ENCODE measurements at regions not wholly inside any gene's neighbourhood (a gene's known extent, or its start where the extent isn't known, plus 50 kb on each side); places are given as distances from the start of the nearest gene placed in this dataset.

DNA sequence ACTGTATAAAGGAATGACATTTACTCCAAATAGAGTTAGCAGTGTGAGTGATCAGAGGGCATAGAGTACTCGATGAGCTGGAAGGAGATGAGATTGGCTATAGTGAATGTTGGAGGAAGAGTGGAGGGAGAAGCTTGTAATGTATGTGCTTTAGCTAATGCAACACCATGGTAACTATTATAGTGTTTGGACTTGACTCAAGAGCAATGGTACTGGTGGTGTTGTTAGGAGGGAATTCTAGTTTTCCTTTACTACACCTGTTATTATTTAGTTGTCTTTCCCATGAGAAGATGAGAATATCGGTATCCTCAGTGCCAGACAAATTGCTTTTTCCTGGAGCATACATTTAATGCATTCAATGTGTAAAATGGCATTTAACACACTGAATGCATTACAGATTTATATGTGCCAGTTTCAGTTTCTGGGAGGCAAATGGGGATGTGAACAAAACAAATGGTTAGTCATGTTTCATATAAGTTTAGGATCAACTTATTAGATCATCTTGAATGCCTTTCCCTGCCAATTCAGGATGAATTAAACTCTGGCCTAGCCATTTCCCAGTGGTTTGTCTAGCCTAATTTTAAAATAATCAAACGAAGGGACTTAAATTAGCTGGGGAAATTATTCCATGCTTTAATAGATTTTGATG lies 291.1 kb upstream of the ADAMTS5 start:
- Histone ChIP-seq H4K20me1 (ENCODE audit: control insufficient read depth, insufficient read depth, low read depth, low read length) (no peaks in the 10 kb centered on the region), H3K4me1 (ENCODE audit: control insufficient read depth, low read length) (no peaks in the 10 kb centered on the region), H3K9me3 (ENCODE audit: control insufficient read depth, insufficient read depth, low read length) (peaks cover 5% of the 10 kb centered on the region; the same call in 1 of the 2 replicates), H3K9me2 (replicated peaks; ENCODE audit: control insufficient read depth, low read length) (no peaks in the 10 kb centered on the region), H3F3A (ENCODE audit: control insufficient read depth, insufficient read depth) (no peaks in the 10 kb centered on the region), H3K79me2 (ENCODE audit: control insufficient read depth, low read length) (no peaks in the 10 kb centered on the region), H3K36me3 (ENCODE audit: control insufficient read depth, low read length) (no peaks in the 10 kb centered on the region), H3K27ac (ENCODE audit: low read depth, low read length) (no peak overlapping the region), H3K4me3 (ENCODE audit: low read length) (no peak overlapping the region), H3K4me2 (ENCODE audit: low read length) (no peak overlapping the region), H3K27me3 (ENCODE audit: control insufficient read depth, low read length) (no peaks in the 10 kb centered on the region)
- TF ChIP-seq, protein P1, sequence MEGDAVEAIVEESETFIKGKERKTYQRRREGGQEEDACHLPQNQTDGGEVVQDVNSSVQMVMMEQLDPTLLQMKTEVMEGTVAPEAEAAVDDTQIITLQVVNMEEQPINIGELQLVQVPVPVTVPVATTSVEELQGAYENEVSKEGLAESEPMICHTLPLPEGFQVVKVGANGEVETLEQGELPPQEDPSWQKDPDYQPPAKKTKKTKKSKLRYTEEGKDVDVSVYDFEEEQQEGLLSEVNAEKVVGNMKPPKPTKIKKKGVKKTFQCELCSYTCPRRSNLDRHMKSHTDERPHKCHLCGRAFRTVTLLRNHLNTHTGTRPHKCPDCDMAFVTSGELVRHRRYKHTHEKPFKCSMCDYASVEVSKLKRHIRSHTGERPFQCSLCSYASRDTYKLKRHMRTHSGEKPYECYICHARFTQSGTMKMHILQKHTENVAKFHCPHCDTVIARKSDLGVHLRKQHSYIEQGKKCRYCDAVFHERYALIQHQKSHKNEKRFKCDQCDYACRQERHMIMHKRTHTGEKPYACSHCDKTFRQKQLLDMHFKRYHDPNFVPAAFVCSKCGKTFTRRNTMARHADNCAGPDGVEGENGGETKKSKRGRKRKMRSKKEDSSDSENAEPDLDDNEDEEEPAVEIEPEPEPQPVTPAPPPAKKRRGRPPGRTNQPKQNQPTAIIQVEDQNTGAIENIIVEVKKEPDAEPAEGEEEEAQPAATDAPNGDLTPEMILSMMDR (IDR thresholded peaks at IDR 0.05; ENCODE audit: low read depth, low read length, poor library complexity, severe bottlenecking) = no peak
- no peak for TF ChIP-seq EZH2phosphoT487 (IDR thresholded peaks at IDR 0.05; ENCODE audit: borderline replicate concordance, low read length)

- H3K4me3 ChIP-seq (ENCODE audit: low read length) = no peak overlapping the region
Observed at GRCh38 chr21:27257226-27257625, 290.3 kb upstream of the ADAMTS5 start.

DNA sequence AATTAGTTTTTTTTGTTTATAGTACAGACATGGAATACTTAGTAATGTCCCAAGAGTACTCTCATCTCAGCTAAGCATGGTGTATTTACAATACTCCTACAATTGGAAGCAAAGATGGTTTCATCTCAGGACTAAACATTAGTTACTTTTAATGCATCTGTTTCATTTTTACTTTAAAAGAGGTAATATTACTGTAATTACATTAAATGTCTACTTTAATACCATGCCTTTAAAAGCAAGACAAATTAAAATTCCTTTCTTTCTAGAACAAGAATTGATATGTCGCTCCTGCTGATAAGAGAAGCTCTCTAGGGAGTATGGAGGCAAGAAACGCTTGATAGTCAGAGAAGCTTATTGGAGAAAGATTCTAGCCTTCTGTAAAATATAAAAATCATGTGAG lies 284.9 kb upstream of the ADAMTS5 start:
- TF ChIP-seq, protein P1 (IDR thresholded peaks at IDR 0.05; ENCODE audit: low read depth, low read length, poor library complexity, severe bottlenecking) = no peak
- no peak for TF ChIP-seq EZH2phosphoT487 (IDR thresholded peaks at IDR 0.05; ENCODE audit: borderline replicate concordance, low read length)
- H3K27me3 ChIP-seq (ENCODE audit: control insufficient read depth, low read length) = no peaks in the 10 kb centered on the region
- no peak overlapping the region for H3K4me3 ChIP-seq (ENCODE audit: low read length)
- H3K79me2 ChIP-seq (ENCODE audit: control insufficient read depth, low read length) = no peaks in the 10 kb centered on the region
- no peaks in the 10 kb centered on the region for H3K36me3 ChIP-seq (ENCODE audit: control insufficient read depth, low read length)
- no peaks in the 10 kb centered on the region for H3K9me2 ChIP-seq (replicated peaks; ENCODE audit: control insufficient read depth, low read length)
- H3K4me2 ChIP-seq (ENCODE audit: low read length) = no peak overlapping the region
- no peak overlapping the region for H3K27ac ChIP-seq (ENCODE audit: low read depth, low read length)
- no peaks in the 10 kb centered on the region for H3F3A ChIP-seq (ENCODE audit: control insufficient read depth, insufficient read depth)
- no peaks in the 10 kb centered on the region for H4K20me1 ChIP-seq (ENCODE audit: control insufficient read depth, insufficient read depth, low read depth, low read length)
- H3K4me1 ChIP-seq (ENCODE audit: control insufficient read depth, low read length) = no peaks in the 10 kb centered on the region
- H3K9me3 ChIP-seq (ENCODE audit: control insufficient read depth, insufficient read depth, low read length) = peaks cover 9% of the 10 kb centered on the region; the same call in 1 of the 2 replicates

More at GRCh38 chr21:27257226-27257625, 290.3 kb upstream of the ADAMTS5 start:
- Histone ChIP-seq H3K4me1 (ENCODE audit: control insufficient read depth, low read length) (no peaks in the 10 kb centered on the region), H3K27ac (ENCODE audit: low read depth, low read length) (no peak overlapping the region), H3K27me3 (ENCODE audit: control insufficient read depth, low read length) (no peaks in the 10 kb centered on the region), H3K36me3 (ENCODE audit: control insufficient read depth, low read length) (no peaks in the 10 kb centered on the region), H3K9me2 (replicated peaks; ENCODE audit: control insufficient read depth, low read length) (no peaks in the 10 kb centered on the region), H3K9me3 (ENCODE audit: control insufficient read depth, insufficient read depth, low read length) (0 out of 2 replicates have a peak, but pooled peaks cover under 1% of the 10 kb centered on the region), H4K20me1 (ENCODE audit: control insufficient read depth, insufficient read depth, low read depth, low read length) (no peaks in the 10 kb centered on the region), H3K79me2 (ENCODE audit: control insufficient read depth, low read length) (no peaks in the 10 kb centered on the region), H3F3A (ENCODE audit: control insufficient read depth, insufficient read depth) (no peaks in the 10 kb centered on the region), H3K4me2 (ENCODE audit: low read length) (no peak overlapping the region)
- TF ChIP-seq, protein P1 (IDR thresholded peaks at IDR 0.05; ENCODE audit: low read depth, low read length, poor library complexity, severe bottlenecking) = no peak
- no peak for TF ChIP-seq EZH2phosphoT487 (IDR thresholded peaks at IDR 0.05; ENCODE audit: borderline replicate concordance, low read length)
